Heart right ventricle (tissue), 16 donors: ENCODE measurements at regions not wholly inside any gene's neighbourhood (a gene's known extent, or its start where the extent isn't known, plus 50 kb on each side); places are given as distances from the start of the nearest gene placed in this dataset.

ENCODE experiments used
- ATAC-seq, 8 donors: fragments of 200-7000 bp; cut with Tn5 transposase; one replicate each; pipeline ENCODE4 v1.9.1; 2020; ENCODE audit warnings: mild to moderate bottlenecking in 8 of 8, moderate library complexity in 8 of 8, moderate number of reproducible peaks in 1 of 8
- DNase-seq, 2 donors: peaks; one replicate each; pipeline ENCODE4 v3.0.0-alpha.2; 2020
- H3K27ac ChIP-seq, 10 donors: fragments of 200-600 bp; sonication (generic) in 2 of 10; one replicate each; pipeline versions ENCODE4 v1.5.0 to v1.8.0; 2020 to 2022; ENCODE audit warnings: mild to moderate bottlenecking in 3 of 10
- H3K27me3 ChIP-seq, 7 donors: fragments of 200-600 bp; one replicate each; pipeline ENCODE4 v1.8.0; 2021 to 2022; ENCODE audit warnings: mild to moderate bottlenecking in 2 of 7
- H3K36me3 ChIP-seq, 9 donors: fragments of 200-600 bp; sonication (generic) in 1 of 9; one replicate each; pipeline versions ENCODE4 v1.5.0 to v1.8.0; 2020 to 2022; ENCODE audit warnings: mild to moderate bottlenecking in 2 of 9
- H3K4me1 ChIP-seq, 9 donors: fragments of 200-600 bp; sonication (generic) in 1 of 9; one replicate each; pipeline versions ENCODE4 v1.5.0 to v1.8.0; 2020 to 2022; ENCODE audit warnings: mild to moderate bottlenecking in 4 of 9
- H3K4me3 ChIP-seq, 10 donors: fragments of 200-600 bp; sonication (generic) in 2 of 10; one replicate each; pipeline versions ENCODE4 v1.5.0 to v1.8.0; 2020 to 2022; ENCODE audit warnings: mild to moderate bottlenecking in 7 of 10, moderate library complexity in 2 of 10
- H3K9me3 ChIP-seq, 11 donors: fragments of 200-600 bp in 10 of 11; sonication (generic) in 2 of 11; one replicate each; pipeline versions ENCODE4 v1.5.0 to v1.8.0; 2013 to 2022; ENCODE audit warnings: mild to moderate bottlenecking in 2 of 11, control low read depth in 1 of 11, moderate library complexity in 1 of 11
- WGBS, 2 donors: extraction: QIAGEN DNeasy Blood & Tissue Kit; methylation state at CpG; one replicate each; pipeline ENCODE4 v1.1.7; 2013; ENCODE audit warnings: inconsistent platforms in 1 of 2; 5-methylcytosine and 5-hydroxymethylcytosine counted together
- intact Hi-C, 10 donors: fragments of 100-400 bp; cut with DNase I; formaldehyde crosslinking; loops; one replicate each; pipeline versions ENCODE4 v1.11.1 to v1.14.2; 2022
- TF ChIP-seq, protein P1 (sequence below), 9 donors: fragments of 200-600 bp; sonication (generic) in 2 of 9; IDR thresholded peaks; one replicate each; pipeline versions ENCODE4 v1.5.0 to v1.8.0; 2021 to 2022; ENCODE audit warnings: antibody characterized with exemption in 9 of 9, mild to moderate bottlenecking in 5 of 9, moderate library complexity in 1 of 9
- donor health status: Arrhythmogenic right ventricular cardiomyopathy.
- donor health status: ischemic (EF 13 %, LVEDD 7.1; RV severe dilation, severe dysfunction).
- donor health status: healthy with polysubstance abuse.
- donor health status: DM: no; HTN: yes; CAD: no.
- donor health status: DM: no; HTN: no; CAD: no.
- donor health status: ischemic (EF 25% LVEDD 6.9; RV normal size, moderate dysfunction).
- donor health status: ischemic (EF 25% LVEDD 5.7; RV mildly dilated, moderate dysfunction).
- donor health status: healthy.
- donor health status: DM: yes; HTN: yes; CAD: no.
- donor health status: Ischemic cardiomyopathy.
- donor health status: ischemic (EF 35%, LVEDD 5.7; RV mildly dilated, moderate dysfunction).
- donor health status: nonischemic (EF 11% LVEDD 7.7; RV severe dilation, severe dysfunction).
- donor health status: DM: yes; HTN: yes; CAD: no.
- donor health status: PGD.
- donor health status: ischemic (EF 29% LVEDD 5.4; RV normal size, mild dysfunction).
- donor health status: nonischemic (EF 23%, LVEDD 6.1; RV moderate dilation, normal function).

DNA sequence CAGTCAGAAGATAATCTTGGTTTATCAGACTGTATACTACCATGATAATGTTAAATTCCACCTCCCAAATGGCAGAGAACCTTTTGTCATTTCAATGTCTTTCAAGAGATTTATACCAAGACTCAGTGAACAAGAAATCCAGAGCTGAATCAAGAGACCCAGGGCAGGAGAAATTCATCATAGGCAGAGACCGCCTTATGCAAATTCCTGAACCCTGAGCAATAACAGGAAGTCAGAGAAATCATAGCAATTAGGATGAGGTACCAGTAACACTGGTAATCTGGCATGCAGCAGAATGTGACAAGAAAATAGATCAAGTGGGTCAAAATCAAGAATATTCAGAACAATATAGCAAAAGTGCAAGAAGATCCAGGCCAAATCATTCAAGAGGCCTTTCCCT, 412.4 kb upstream of the LRATD1 start:
- H3K9me3 ChIP-seq: peaks cover 0 to 5% (median 0%) of the 10 kb centered on the region in 11 donors
- no peaks in the 10 kb centered on the region for H3K4me1 ChIP-seq
- intact Hi-C loops: no loop called here
- H3K27ac ChIP-seq: no peak overlapping the region
- ATAC-seq: no peak
- WGBS, 2 donors: 68 to 73% methylated on average over 1 of the region's 1 CpG
- H3K4me3 ChIP-seq: no peak overlapping the region
- TF ChIP-seq, protein P1, sequence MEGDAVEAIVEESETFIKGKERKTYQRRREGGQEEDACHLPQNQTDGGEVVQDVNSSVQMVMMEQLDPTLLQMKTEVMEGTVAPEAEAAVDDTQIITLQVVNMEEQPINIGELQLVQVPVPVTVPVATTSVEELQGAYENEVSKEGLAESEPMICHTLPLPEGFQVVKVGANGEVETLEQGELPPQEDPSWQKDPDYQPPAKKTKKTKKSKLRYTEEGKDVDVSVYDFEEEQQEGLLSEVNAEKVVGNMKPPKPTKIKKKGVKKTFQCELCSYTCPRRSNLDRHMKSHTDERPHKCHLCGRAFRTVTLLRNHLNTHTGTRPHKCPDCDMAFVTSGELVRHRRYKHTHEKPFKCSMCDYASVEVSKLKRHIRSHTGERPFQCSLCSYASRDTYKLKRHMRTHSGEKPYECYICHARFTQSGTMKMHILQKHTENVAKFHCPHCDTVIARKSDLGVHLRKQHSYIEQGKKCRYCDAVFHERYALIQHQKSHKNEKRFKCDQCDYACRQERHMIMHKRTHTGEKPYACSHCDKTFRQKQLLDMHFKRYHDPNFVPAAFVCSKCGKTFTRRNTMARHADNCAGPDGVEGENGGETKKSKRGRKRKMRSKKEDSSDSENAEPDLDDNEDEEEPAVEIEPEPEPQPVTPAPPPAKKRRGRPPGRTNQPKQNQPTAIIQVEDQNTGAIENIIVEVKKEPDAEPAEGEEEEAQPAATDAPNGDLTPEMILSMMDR (IDR thresholded peaks at IDR 0.05): no peak
- no peaks in the 10 kb centered on the region for H3K27me3 ChIP-seq
- H3K36me3 ChIP-seq: no peaks in the 10 kb centered on the region
- DNase-seq: no peak

DNA sequence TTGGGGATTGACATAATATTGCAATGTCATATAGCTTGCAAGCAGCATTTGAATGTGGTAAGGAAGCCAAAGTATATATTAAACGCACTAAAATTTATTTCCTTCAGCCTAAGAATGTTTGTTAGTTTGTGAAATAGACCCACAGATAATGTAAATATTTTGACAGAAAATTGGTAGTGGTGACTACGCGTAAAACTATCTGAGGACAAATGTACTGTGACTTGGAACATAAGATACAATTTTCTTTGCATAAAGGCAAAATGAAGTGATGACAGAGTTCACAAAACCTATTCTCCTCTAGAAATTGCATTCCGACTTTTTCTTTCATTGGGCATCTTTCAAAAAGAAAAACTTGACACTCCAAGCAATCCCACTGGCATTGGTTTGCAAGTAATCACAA, 411.1 kb upstream of the LRATD1 start:
- WGBS, 2 donors: 77 to 94% methylated on average over 4 of the region's 4 CpGs
- DNase-seq (no peak), ATAC-seq (no peak)
- H3K27me3 ChIP-seq: no peaks in the 10 kb centered on the region
- TF ChIP-seq, protein P1 (IDR thresholded peaks at IDR 0.05): no peak
- H3K9me3 ChIP-seq: peaks cover 0 to 5% (median 0%) of the 10 kb centered on the region in 11 donors
- no peak overlapping the region for H3K4me3 ChIP-seq
- no peak overlapping the region for H3K27ac ChIP-seq
- no peaks in the 10 kb centered on the region for H3K36me3 ChIP-seq
- H3K4me1 ChIP-seq: no peaks in the 10 kb centered on the region
- intact Hi-C loops: no loop called here

DNA sequence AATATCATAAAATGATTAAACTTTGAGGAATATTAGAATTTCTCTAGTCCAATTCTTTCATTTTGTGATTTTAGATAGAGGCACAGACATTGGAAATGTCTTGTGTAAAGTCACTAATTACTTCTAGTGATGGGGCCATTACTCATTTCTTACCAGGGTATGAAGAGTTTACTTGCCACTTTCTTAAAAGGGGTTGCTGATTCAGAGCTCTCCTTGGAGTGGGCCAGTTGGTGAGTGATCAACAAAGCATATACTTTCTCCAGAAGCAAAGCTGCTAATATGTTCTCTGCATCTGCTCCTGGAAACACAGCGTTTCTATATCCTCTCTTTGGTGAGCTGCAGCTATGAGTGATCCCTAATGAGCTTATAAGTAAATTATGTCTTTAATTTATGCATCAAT, 408.9 kb upstream of the LRATD1 start:
- 70 to 76% methylated on average over 1 of the region's 1 CpG for WGBS, 2 donors
- DNase-seq (no peak), ATAC-seq (no peak)
- TF ChIP-seq, protein P1 (IDR thresholded peaks at IDR 0.05): no peak
- no peaks in the 10 kb centered on the region for H3K36me3 ChIP-seq
- no peaks in the 10 kb centered on the region for H3K27me3 ChIP-seq
- peaks cover 0 to 5% (median 0%) of the 10 kb centered on the region in 11 donors for H3K9me3 ChIP-seq
- no peak overlapping the region for H3K27ac ChIP-seq
- intact Hi-C loops: no loop called here
- no peak overlapping the region for H3K4me3 ChIP-seq
- no peaks in the 10 kb centered on the region for H3K4me1 ChIP-seq

DNA sequence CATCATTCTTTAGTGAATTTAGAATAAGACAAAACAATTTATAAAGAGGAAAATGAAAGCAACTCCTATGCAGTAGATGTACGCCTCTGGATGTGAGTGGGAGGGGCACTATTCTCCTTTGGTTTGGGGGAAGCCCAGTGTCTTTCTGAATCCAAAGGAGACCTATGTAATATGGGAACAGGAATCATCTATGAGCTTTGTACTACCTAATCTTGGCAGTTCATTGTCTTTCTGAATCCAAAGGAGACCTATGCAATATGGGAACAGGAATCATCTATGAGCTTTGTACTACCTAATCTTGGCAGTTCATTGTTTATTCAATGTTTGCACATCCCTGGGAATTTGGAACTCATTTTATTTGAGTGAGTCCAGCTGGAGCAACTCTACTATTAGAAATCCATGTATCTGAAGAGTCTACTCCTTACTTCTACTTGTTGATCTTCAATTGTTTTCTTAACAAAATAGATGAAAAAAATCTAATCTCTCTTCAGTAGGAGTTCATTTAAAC, 401.1 kb upstream of the LRATD1 start:
- DNase-seq (no peak), ATAC-seq (no peak)
- H3K9me3 ChIP-seq: peaks cover 0 to 5% (median 0%) of the 10 kb centered on the region in 11 donors
- intact Hi-C loops: no loop called here
- TF ChIP-seq, protein P1 (IDR thresholded peaks at IDR 0.05): no peak
- H3K27ac ChIP-seq: no peak overlapping the region
- no peaks in the 10 kb centered on the region for H3K27me3 ChIP-seq
- 72 to 75% methylated on average over 1 of the region's 1 CpG for WGBS, 2 donors
- no peaks in the 10 kb centered on the region for H3K36me3 ChIP-seq
- no peak overlapping the region for H3K4me3 ChIP-seq
- H3K4me1 ChIP-seq: no peaks in the 10 kb centered on the region
